Hematopoietic multipotent progenitor cell treated with erythropoietin and hydrocortisone succinate and interleukin-3 and kit ligand, for 15 days (in vitro differentiated cells): ENCODE measurements at regions not wholly inside any gene's neighbourhood (a gene's known extent, or its start where the extent isn't known, plus 50 kb on each side); places are given as distances from the start of the nearest gene placed in this dataset.

Source experiments
- DNase-seq: peaks from one replicate; pipeline ENCODE4 v3.0.0-alpha.2; 2015; ENCODE audit warnings: low spot score

DNA sequence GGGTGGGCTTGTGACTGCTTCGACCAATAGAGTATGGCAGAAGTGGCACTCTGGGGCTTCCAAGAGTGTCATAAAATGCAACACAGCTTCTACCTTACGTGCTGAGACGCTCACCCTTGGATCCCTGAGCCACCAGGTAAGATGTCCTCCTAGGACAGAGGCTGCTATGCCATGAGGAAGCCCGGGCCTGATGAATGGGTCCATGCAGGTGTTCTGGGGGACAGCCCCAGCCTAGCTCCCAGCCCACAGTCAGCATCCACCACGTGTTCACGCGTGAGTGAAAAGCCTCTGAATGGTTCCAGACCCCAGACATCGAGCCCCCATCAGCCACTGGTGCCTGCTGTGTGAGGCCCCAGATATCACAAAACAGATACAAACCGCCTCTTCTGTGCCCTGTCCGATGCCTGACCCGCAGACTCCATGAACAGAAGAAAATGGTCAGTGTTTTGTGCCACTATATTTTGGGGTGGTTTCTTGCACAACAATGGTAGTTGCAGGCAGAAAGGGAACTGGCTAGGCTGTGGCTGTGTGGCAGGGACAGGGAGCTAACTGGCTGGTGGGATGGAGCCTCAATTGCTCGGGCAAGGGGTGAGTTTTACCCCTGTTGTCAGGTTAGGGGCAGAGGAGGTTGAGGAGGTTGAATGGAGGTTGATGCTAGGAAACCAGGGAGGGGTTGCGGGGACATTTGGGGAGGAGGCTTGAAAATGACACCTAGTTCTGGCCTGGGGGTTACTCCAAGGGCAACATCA lies 92.2 kb downstream of the LINGO1 start:
- no peak for DNase-seq

- DNase-seq, result no peak
Observed at GRCh38 chr15:77538793-77539497, 93.8 kb downstream of the LINGO1 start.

DNA sequence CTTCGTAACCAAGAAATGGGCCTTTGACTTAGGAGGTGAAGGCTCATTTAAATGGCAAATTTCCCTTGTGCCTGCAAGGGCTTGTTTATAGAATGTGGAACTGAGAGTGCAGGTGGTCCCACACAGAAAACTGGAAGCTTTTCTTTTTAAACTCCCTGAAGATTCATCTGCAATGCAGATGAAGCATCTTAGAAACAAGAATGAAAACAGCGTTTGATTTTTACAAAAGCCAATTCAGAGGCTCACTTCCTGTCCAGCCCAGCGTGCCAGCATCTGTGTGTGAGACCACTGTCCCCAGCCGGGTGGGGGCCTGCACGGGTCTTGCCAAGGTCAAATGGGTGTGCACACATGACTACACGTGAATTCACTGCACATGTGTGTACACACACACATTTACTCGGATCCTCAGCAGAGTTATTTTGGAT lies 94.7 kb downstream of the LINGO1 start:
- no peak for DNase-seq

DNA sequence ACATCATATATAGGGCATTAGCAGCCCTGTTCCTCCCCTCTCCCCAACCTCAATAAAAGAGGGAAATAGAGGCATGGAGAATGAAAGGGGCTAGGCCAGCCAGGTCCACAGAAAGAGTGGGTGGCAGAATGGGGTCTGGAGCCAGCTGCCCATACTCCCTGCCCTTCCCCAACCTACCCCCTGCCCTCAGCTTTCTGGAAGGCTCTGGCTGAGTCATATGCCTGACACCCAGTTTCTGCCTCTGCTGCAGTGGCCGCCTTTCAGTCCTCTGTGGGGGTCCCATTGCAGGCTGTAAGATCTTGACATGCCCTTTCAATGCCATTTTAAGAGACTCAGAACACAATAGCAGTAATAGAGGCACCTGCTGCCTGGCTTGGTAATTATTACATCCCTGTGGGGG lies 95.7 kb downstream of the LINGO1 start:
- DNase-seq, result no peak

- no peak for DNase-seq
Observed at GRCh38 chr15:77535845-77536244, 96.9 kb downstream of the LINGO1 start.
